ENCODE measurements at regions not wholly inside any gene's neighbourhood (a gene's known extent, or its start where the extent isn't known, plus 50 kb on each side); places are given as distances from the start of the nearest gene placed in this dataset.

GRCh38 chr6:93086351-93086750 is 333.0 kb downstream of the EPHA7 start:
- no peaks in the 10 kb centered on the region for H3K4me1 ChIP-seq (replicated peaks; ENCODE audit: insufficient read depth)
- no peaks in the 10 kb centered on the region for H3K27me3 ChIP-seq (ENCODE audit: insufficient read depth, low read depth)
- no TSS peak for BruUV-seq (replicated peaks)
- intact Hi-C loops (cut with micrococcal nuclease; ENCODE audit: unreplicated experiment) = no loop called here
- no peak for DNase-seq
- ChIA-PET CTCF (no interaction called here), POLR2A (ENCODE audit: unreplicated experiment) (no interaction called here)
- H3K36me3 ChIP-seq (ENCODE audit: low read depth) = no peaks in the 10 kb centered on the region
- TF ChIP-seq EZH2 (IDR thresholded peaks at IDR 0.05; ENCODE audit: low read depth) (no peak), CTCF (conservative IDR thresholded peaks at IDR 0.05) (no peak)
- no peaks in the 10 kb centered on the region for H4K20me1 ChIP-seq (ENCODE audit: insufficient read depth)
- no peaks in the 10 kb centered on the region for H3K79me2 ChIP-seq (ENCODE audit: low read depth)
- H3F3A ChIP-seq (ENCODE audit: insufficient read depth, low read depth) = no peaks in the 10 kb centered on the region
- H3K4me3 ChIP-seq = no peak overlapping the region
- H2AFZ ChIP-seq = no peak overlapping the region
- H3K4me2 ChIP-seq = no peak overlapping the region
- H3K9me3 ChIP-seq (ENCODE audit: insufficient read depth, low read depth) = no peaks in the 10 kb centered on the region
- no peak overlapping the region for H3K27ac ChIP-seq
- no peaks in the 10 kb centered on the region for H3K9me2 ChIP-seq (ENCODE audit: insufficient read depth)

- Histone ChIP-seq H3K4me3 (no peak overlapping the region), H2AFZ (no peak overlapping the region), H3K4me2 (no peak overlapping the region), H3K36me3 (ENCODE audit: low read depth) (no peaks in the 10 kb centered on the region), H3K27me3 (ENCODE audit: insufficient read depth, low read depth) (no peaks in the 10 kb centered on the region), H3K27ac (no peak overlapping the region), H3K79me2 (ENCODE audit: low read depth) (no peaks in the 10 kb centered on the region), H3K9me2 (ENCODE audit: insufficient read depth) (no peaks in the 10 kb centered on the region), H3K9me3 (ENCODE audit: insufficient read depth, low read depth) (no peaks in the 10 kb centered on the region), H3F3A (ENCODE audit: insufficient read depth, low read depth) (no peaks in the 10 kb centered on the region), H4K20me1 (ENCODE audit: insufficient read depth) (no peaks in the 10 kb centered on the region), H3K4me1 (replicated peaks; ENCODE audit: insufficient read depth) (no peaks in the 10 kb centered on the region)
- no peak for TF ChIP-seq CTCF (conservative IDR thresholded peaks at IDR 0.05)
- TF ChIP-seq EZH2 (IDR thresholded peaks at IDR 0.05; ENCODE audit: low read depth) = no peak
- intact Hi-C loops (cut with micrococcal nuclease; ENCODE audit: unreplicated experiment) = no loop called here
- DNase-seq = no peak
- no TSS peak for BruUV-seq (replicated peaks)
- POLR2A ChIA-PET (ENCODE audit: unreplicated experiment) = no interaction called here
- CTCF ChIA-PET = no interaction called here
Observed at GRCh38 chr6:93083337-93084230, 335.8 kb downstream of the EPHA7 start.

GRCh38 chr6:93081901-93082300 is 337.5 kb downstream of the EPHA7 start:
- Histone ChIP-seq H3K9me2 (ENCODE audit: insufficient read depth) (no peaks in the 10 kb centered on the region), H3K9me3 (ENCODE audit: insufficient read depth, low read depth) (no peaks in the 10 kb centered on the region), H3K27me3 (ENCODE audit: insufficient read depth, low read depth) (no peaks in the 10 kb centered on the region), H3K4me1 (replicated peaks; ENCODE audit: insufficient read depth) (no peaks in the 10 kb centered on the region), H3K36me3 (ENCODE audit: low read depth) (no peaks in the 10 kb centered on the region), H3K79me2 (ENCODE audit: low read depth) (no peaks in the 10 kb centered on the region), H3K4me3 (no peak overlapping the region), H3K4me2 (no peak overlapping the region), H3F3A (ENCODE audit: insufficient read depth, low read depth) (no peaks in the 10 kb centered on the region), H3K27ac (no peak overlapping the region), H4K20me1 (ENCODE audit: insufficient read depth) (no peaks in the 10 kb centered on the region), H2AFZ (no peak overlapping the region)
- intact Hi-C loops (cut with micrococcal nuclease; ENCODE audit: unreplicated experiment) = no loop called here
- POLR2A ChIA-PET (ENCODE audit: unreplicated experiment) = no interaction called here
- DNase-seq = no peak
- no TSS peak for BruUV-seq (replicated peaks)
- TF ChIP-seq CTCF (conservative IDR thresholded peaks at IDR 0.05) (no peak), EZH2 (IDR thresholded peaks at IDR 0.05; ENCODE audit: low read depth) (no peak)
- CTCF ChIA-PET = no interaction called here
